Fibroblast of lung (primary cell): ENCODE measurements at regions not wholly inside any gene's neighbourhood (a gene's known extent, or its start where the extent isn't known, plus 50 kb on each side); places are given as distances from the start of the nearest gene placed in this dataset.
"Not testable (repeated sequence)": the region's sequence is repeated elsewhere in the genome, so short reads cannot be mapped to it uniquely, and the experiment has no call there.

Experiments used
- DNase-seq, 2 donors: peaks; one replicate each; pipeline versions ENCODE4 v3.0.0 to v3.0.0-alpha.2; 2010; ENCODE audit warnings: low read depth in 2 of 2
- H2AFZ ChIP-seq: 2 replicates; pipeline ENCODE4 v1.5.1; 2012; ENCODE audit warnings: low read length, control low read depth, inconsistent platforms
- H3K27ac ChIP-seq: 2 replicates; pipeline ENCODE4 v1.5.1; 2011; ENCODE audit warnings: low read length, control low read depth; ENCODE audit not compliant: insufficient read depth
- H3K27me3 ChIP-seq: 2 replicates; pipeline ENCODE4 v1.5.1; 2011; ENCODE audit warnings: mild to moderate bottlenecking, low read length; ENCODE audit not compliant: control insufficient read depth, insufficient read depth
- H3K36me3 ChIP-seq: 2 replicates; pipeline ENCODE4 v1.5.1; 2011; ENCODE audit warnings: low read length; ENCODE audit not compliant: control insufficient read depth, insufficient read depth
- H3K4me1 ChIP-seq: 2 replicates; pipeline ENCODE4 v1.5.1; 2011; ENCODE audit warnings: low read length; ENCODE audit not compliant: control insufficient read depth, insufficient read depth; ENCODE audit errors: extremely low read depth
- H3K4me2 ChIP-seq: 2 replicates; pipeline ENCODE4 v1.5.1; 2011; ENCODE audit warnings: low read length, control low read depth; ENCODE audit not compliant: insufficient read depth; ENCODE audit errors: extremely low read depth
- H3K4me3 ChIP-seq, 4 experiments: fragments of 200-600 bp in 1 of 4; sonication (generic) in 1 of 4; replicated peaks in 1 of 4; 2 replicates each; pipeline ENCODE4 v1.5.1; 2011 to 2016; ENCODE audit warnings: low read length in 4 of 4, low read depth in 3 of 4, mild to moderate bottlenecking in 3 of 4, control low read depth in 2 of 4, inconsistent platforms in 1 of 4, mixed read lengths in 1 of 4; ENCODE audit not compliant: insufficient read depth in 1 of 4; ENCODE audit errors: control extremely low read depth in 1 of 4
- H3K79me2 ChIP-seq: 2 replicates; pipeline ENCODE4 v1.5.1; 2012; ENCODE audit warnings: mild to moderate bottlenecking, low read length, inconsistent platforms; ENCODE audit not compliant: control insufficient read depth, insufficient read depth
- H3K9ac ChIP-seq: 2 replicates; pipeline ENCODE4 v1.5.1; 2011; ENCODE audit warnings: mild to moderate bottlenecking, low read length, control low read depth; ENCODE audit not compliant: insufficient read depth
- H3K9me3 ChIP-seq: 2 replicates; pipeline ENCODE4 v1.5.1; 2012; ENCODE audit warnings: low read depth, low read length; ENCODE audit not compliant: control insufficient read depth, insufficient read depth
- H4K20me1 ChIP-seq: 2 replicates; pipeline ENCODE4 v1.5.1; 2011; ENCODE audit warnings: low read length; ENCODE audit not compliant: control insufficient read depth, insufficient read depth; ENCODE audit errors: extremely low read depth
- CTCF ChIP-seq, 2 donors: IDR thresholded peaks in 1 of 2; conservative IDR thresholded peaks in 1 of 2; 1 replicate in 1 of 2; 2 replicates in 1 of 2; pipeline ENCODE4 v1.5.1; 2011 to 2012; ENCODE audit warnings: low read length in 2 of 2, control low read depth in 1 of 2, inconsistent platforms in 1 of 2, low read depth in 1 of 2, mild to moderate bottlenecking in 1 of 2
- EZH2 ChIP-seq: IDR thresholded peaks from 2 replicates; pipeline ENCODE4 v1.5.1; 2012; ENCODE audit warnings: low read length, control low read depth, mild to moderate bottlenecking; ENCODE audit errors: missing control alignments

- H3K4me1 ChIP-seq, H3K4me3 ChIP-seq, H3K27me3 ChIP-seq, H3K9me3 ChIP-seq, H3K36me3 ChIP-seq, H2AFZ ChIP-seq, H3K79me2 ChIP-seq, DNase-seq, H4K20me1 ChIP-seq, H3K27ac ChIP-seq, H3K9ac ChIP-seq, H3K4me2 ChIP-seq: not testable (repeated sequence)
These were observed 153.9 kb downstream of the GOLGA8K start for GRCh38 chr15:32249207-32249606.

DNA sequence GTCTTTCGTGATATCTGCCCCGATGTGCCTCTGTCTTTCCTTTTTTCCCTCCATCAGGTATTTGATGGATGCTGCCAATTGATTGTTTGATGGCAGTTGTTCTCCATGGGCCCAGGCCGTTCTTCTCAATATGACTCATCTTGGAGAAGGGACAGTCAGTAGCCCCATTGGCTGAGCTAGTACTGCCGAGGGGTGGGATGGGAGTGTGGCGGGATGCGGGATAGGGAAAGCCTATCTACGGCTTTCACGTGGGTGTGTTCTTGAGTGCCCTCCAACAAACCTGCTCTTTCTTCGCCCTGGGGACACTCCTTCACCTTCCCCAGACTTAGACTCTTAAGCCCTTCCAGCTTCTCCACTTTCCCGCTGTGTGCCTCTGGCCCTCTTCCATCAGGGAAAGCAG is 159.4 kb downstream of the GOLGA8K start:
- DNase-seq, H4K20me1 ChIP-seq, H3K27me3 ChIP-seq, H2AFZ ChIP-seq, H3K79me2 ChIP-seq, H3K9me3 ChIP-seq, H3K4me2 ChIP-seq, H3K4me1 ChIP-seq, H3K36me3 ChIP-seq, H3K27ac ChIP-seq, H3K4me3 ChIP-seq, H3K9ac ChIP-seq: not testable (repeated sequence)

DNA sequence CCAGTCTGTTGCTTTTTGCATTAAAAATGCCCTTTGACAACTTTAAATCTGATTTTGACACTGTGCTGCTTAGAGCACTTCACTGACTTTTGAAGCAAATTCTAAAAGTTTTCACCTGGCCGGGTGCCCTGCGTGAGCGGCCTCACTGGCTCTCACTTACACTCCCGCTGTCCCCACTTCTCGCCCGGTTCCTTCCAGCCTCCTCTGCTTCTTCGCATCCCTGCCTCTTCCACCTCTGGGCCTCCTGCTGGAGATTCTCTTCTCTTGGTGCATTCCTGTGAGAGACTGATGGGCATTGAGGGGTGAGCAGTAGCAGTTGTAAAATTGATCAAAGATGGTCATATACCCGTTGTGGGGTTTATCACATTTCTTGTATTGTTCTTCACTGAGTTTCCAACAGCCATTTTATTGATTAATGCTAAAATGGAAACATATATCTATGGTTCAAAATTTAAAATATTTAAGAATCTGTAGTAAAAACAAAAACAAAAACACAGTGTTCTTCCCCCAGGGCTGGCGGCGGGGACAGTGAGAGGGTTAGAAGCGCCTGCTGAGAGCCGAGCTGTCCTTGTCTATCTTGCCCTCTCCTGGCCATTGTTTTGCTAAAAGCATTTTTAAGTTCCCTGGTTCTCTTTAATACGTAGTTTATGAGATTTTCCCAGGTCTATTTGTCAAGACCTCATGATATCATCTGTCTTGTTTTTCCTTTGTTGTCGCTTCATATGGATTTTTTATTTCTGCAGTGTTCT is 160.1 kb downstream of the GOLGA8K start:
- H3K9me3 ChIP-seq, H3K4me3 ChIP-seq, H3K27ac ChIP-seq, H2AFZ ChIP-seq, H3K9ac ChIP-seq, H3K36me3 ChIP-seq, H3K79me2 ChIP-seq, H3K4me2 ChIP-seq, H3K27me3 ChIP-seq, DNase-seq, H3K4me1 ChIP-seq, H4K20me1 ChIP-seq: not testable (repeated sequence)

DNA sequence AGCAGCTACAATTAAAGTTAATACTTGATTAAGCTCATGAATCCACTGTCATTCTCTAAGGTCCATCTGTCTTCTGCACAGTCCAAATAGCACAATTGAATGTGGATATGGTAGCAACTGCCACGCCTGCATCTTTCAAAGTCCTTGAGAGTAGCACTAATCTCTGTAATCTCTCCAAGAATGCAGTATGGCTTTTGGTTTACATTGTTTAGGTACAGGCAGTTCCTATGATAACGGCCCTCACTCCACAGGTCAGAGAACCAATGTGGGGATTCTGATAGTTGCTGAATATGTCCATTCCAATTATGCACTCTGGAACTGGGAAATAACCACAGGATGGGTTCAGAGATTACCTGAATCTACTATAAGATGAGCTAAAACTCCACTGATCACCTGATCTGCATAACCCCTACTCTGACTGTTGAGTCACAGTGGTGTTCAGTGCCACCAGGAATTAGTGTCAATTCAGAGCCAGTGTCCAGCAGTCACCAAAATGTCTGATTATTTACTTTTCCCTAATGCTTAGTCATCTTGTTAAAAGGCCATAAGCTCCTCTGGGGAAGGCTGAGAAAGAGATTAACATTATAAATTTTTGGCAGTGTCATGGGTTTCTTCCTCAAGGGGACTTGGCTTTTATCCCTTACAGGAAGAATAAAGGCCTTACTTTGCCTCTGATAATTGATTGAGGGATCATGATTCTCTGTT is 175.5 kb downstream of the GOLGA8K start:
- H3K27me3 ChIP-seq, DNase-seq, H3K9ac ChIP-seq, H3K36me3 ChIP-seq, H3K4me3 ChIP-seq, H3K27ac ChIP-seq, H2AFZ ChIP-seq, H4K20me1 ChIP-seq, H3K9me3 ChIP-seq, H3K79me2 ChIP-seq, H3K4me1 ChIP-seq, H3K4me2 ChIP-seq: not testable (repeated sequence)

DNA sequence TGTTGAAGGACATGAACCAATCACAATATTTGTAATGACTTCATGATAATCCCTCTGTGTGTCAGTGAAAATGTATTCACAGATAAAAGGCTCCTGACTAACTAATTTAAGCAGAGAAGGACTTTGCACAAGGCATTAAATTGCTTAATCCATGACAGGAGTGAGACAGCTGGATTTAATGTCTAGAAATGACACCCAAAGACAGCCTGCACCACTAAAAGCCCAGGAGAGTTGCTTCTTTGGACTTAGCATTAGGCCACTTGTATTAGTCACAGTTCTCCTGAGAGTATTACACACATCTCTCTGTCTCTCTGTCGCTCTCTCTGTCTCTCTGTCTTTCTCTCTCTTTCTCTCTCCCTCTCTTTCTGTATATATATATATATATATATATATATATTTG is 180.4 kb downstream of the GOLGA8K start:
- Histone ChIP-seq H3K4me3 (no peak overlapping the region), H2AFZ (no peak overlapping the region), H3K4me1 (no peaks in the 10 kb centered on the region), H3K27ac (no peak overlapping the region), H4K20me1 (no peaks in the 10 kb centered on the region), H3K27me3 (no peaks in the 10 kb centered on the region), H3K9ac (no peak overlapping the region), H3K9me3 (no peaks in the 10 kb centered on the region), H3K79me2 (no peaks in the 10 kb centered on the region), H3K36me3 (no peaks in the 10 kb centered on the region), H3K4me2 (no peak overlapping the region)
- no peak for TF ChIP-seq EZH2
- no peak for TF ChIP-seq CTCF (conservative IDR thresholded peaks at IDR 0.05 in 1 of 2, IDR thresholded peaks at IDR 0.05 in 1 of 2; ENCODE audit: low read depth in 1 of 2, low read length in 2 of 2)
- DNase-seq = no peak
